Activated CD4-positive, alpha-beta T cell treated with anti-CD3 and anti-CD28 coated beads for 48 hours (primary cell): ENCODE measurements at regions not wholly inside any gene's neighbourhood (a gene's known extent, or its start where the extent isn't known, plus 50 kb on each side); places are given as distances from the start of the nearest gene placed in this dataset.
"Not testable (repeated sequence)": the region's sequence is repeated elsewhere in the genome, so short reads cannot be mapped to it uniquely, and the experiment has no call there.

Source experiments
- DNase-seq: peaks from one replicate; pipeline ENCODE4 v3.0.0-alpha.2; 2020

DNA sequence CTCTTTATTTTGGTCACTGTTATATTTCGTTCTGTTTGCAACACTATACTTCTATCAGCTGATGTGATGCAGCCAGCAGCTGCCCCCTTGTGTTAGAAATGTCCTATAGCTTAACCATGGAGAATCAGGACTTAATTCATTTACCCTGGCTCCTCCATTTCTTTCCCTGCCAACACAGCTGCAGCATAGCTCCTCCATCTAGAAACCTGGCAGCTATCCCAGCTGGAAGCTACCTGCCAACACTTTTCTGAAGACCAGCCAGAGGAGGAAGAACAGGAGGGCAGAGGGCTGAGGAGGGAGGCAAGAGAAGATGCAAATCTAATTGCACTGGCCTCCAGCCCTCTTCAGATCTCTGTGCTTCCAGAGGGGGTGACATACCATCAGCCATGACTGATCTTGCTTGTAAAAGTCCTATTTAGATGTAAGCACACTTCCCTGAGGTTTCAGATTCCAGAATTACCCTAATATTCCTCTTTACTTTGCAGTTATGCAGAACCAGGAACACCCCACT lies 156.8 kb upstream of the TMEM260 start:
- DNase-seq = peak; percentile 16

DNA sequence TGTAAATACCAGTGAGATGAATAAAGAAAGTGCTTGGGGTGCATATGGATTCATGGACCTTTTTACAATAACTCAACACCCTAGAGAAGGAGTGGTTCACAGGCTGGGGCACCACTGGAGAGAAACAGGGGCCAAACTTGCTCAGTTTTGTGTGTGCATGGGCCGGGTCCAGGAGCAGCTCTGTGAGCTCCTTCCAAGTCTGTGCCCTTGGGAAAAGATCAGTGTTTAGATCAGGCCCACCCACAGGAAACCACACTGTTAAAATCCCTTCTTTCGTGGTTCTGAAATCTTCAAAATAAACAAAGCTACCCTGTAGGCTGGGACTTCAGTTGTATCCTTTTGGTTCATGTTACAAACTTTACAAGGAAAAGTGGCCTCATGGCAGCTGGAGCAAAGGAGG lies 156.1 kb upstream of the TMEM260 start:
- DNase-seq = no peak

DNA sequence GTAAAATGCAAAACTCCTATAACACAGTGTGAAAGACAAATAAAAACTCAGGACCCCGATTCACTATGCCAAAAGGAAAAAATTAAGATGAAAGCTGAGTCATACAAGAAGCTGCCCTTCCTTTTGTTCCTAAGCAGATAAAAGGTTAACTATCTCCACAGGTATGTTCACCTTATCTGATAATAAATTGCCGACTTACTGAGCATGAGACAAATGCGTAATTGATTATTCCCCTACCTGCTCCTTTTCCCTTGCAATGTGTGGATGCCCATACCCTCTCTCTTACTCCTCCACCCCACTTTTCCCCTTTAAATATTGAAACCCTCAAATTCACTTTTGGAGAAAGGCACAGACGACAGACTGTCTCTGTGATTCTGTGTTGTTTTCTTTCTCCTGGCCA lies 148.6 kb upstream of the TMEM260 start:
- no peak for DNase-seq

DNA sequence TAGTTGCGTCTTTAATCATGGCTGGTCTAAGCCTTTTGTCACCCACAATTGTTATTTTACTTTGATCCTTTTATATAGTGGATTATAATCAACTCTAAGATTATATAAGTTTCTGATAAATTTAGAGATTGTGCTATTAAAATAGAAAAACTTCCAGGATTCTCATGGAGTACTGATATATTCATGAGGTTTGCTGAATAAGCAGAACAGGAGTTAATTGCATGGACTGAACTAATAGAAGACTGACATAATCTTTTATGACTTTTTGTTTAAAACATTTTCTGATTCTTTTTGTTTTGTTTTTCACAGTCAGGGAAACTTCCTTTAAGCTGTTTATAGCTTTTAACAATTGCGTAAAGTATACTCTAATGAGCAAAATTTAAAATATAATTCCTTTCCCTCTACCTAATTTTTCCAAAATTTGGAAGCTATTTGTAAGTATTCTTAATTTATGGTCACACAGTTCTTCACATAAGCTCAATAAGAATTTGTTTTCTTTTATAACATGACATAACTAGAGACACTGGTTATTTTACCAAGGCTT lies 129.9 kb upstream of the TMEM260 start:
- no peak for DNase-seq

DNA sequence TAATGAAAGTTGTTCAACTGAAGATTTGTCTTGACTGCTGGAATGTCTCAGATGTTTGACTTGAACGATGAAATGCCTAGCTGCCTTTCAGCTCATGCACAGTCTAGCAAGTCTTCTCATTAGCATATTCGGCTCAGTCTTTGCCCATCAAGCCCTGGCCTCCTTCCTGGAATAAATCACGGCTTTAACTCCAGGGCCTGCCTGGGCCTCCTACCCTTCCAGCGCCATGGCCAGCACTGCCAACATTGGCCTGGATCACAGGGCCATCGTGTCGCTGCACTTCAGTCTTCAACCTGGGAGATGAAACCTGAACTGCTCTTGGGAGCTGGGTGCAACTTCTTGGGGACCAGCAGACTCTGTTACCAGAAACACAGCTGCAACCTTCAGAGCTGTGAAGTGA lies 126.7 kb upstream of the TMEM260 start:
- DNase-seq = no peak

DNA sequence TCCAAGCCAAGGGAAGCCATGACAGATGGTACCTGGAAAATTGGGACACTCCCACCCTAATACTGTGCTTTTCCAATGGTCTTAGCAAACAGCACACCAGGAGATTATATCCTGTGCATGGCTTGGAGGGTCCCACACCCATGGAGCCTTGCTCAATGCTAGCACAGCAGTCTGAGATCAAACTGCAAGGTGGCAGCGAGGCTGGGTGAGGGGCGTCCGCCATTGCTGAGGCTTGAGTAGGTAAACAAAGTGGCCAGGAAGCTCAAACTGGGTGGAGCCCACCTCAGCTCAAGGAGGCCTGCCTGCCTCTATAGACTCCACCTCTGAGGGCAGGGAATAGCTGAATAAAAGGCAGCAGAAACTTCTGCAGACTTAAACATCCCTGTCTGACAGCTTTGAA lies 124.9 kb upstream of the TMEM260 start:
- DNase-seq = not testable (repeated sequence)

DNA sequence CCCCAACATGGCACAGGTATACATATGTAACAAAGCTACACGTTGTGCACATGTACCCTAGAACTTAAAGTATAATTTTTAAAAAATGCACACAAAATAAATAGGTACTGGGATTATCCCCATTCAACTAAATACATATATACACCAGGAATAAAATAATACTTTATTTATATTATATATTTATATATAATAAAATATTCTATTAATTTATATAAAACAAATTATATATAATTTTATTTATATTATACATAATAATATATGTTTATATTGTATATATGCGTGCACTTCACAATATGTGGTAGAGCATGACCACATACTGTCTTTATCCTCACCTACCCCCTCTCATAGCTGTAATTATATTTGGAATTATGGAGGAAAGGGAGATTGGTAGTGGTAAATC lies 119.1 kb upstream of the TMEM260 start:
- DNase-seq = no peak

DNA sequence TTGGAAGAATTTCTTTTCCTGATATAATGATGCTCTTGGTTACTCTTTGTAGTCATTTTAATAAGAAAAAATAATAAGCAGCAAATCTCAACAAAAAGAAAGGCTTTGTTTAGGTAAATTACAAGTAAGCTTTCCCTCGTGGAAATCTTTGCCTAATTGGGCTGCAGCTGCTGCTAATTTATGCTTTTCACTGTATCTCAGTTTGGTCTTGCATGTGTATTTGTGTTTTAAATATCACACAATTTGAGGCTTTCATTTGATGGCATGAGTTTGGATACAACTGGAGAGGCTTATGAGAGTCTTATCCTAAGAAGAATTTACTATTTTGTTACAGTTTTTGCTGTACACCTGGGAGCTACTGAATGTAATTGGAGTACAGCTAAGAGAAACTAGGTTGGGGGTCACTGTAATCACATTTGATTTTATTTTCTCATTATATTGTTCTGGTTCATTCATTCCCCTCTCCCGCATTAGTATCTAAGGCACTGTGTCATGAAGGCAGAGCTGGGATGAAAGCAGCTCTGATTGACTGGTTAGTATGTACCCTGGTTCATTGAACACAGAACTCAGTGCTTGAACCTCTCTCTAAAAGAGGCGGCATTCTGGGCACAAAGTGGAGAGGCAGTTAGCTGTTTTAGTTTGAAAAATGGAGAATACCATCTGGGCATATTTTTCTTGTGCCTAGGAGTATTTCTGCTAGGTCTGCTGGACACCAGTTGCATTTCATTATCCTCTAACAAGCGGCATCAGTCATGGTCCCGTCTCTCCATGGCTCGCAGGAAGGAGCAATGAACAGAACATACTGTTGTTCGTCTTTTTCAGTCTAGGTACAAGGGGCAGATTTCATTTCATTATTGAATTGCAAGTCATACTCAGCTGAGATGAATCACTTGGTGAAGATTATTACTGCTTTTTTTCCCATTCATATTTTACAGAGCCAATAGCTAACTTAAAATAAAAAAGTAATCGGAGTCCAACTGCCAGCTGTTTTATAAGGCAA lies 118.0 kb upstream of the TMEM260 start:
- no peak for DNase-seq

DNA sequence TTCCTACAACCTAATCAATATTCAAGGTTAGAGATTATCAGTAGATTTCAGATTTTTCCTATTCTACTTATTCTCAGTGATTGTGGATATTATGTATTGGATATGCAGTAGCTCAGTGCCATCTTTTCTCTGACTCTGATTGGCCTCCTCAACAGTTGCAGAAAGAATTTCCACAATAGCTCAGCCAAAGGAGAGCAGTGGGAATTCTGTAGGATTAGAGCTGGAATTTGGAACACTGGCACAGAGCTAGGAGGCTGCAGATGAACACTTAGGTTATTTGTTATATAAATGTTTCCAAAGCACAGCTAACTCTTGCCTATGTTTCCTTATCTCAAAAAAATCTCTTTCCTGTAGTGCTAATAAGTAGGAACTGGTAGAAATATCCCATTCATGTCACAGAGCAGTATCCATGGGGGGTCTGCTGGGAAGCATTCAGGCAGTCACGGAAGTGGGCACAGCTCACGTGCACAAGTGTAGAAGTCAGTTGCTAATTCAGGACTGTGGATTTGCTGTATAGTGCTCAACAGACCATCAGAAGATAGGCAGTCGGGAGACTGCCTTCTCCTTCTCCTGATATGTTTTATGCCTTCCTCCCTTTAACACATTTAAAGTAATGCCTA lies 116.2 kb upstream of the TMEM260 start:
- DNase-seq = no peak

DNA sequence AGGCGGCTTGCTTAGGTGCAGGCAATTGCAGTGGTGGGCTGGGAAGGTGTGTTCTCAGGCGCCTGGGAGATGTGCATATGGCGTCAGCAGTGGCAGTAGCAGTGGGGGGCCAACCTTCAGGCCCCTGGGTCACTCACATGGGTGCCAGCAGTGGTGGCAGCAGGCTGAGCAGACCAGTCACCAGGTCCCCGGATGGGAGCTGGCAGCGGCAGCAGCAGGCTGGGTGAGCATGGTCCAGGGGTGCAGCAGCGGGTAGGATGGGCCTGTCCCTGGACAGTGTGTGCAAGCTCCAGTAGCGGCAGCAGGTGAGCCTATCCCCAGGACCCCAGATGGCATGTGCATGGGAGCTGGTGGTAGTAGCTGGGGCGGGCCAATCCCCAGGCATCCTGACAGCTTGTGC lies 108.5 kb upstream of the TMEM260 start:
- no peak for DNase-seq

DNA sequence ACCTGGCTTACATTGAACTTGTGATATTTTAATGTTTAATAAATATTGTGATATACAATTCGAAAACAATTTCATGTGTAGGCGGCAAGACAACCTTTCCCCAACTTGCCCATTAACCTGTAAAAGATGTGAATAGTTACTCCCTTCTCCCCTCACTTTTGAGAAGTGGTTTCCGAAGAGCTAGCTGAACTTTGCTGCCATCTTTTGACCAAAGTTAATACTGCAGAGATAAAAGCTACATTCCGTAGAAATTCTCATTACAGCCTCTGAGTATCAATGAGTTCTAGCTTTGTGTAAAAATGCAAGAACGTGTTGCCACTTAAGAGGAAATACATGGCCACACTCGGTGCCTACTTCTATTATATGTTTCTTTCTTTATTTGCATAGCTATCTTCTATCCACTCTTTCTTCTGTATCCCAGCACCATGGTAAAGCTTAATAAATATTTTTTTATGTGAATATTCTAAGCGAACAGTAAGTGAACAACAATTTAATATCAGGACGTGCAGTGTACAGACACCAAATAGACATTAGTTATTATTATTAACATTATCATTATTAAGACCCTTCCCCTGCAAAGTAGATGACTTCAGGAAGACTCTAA lies 105.1 kb upstream of the TMEM260 start:
- no peak for DNase-seq

DNA sequence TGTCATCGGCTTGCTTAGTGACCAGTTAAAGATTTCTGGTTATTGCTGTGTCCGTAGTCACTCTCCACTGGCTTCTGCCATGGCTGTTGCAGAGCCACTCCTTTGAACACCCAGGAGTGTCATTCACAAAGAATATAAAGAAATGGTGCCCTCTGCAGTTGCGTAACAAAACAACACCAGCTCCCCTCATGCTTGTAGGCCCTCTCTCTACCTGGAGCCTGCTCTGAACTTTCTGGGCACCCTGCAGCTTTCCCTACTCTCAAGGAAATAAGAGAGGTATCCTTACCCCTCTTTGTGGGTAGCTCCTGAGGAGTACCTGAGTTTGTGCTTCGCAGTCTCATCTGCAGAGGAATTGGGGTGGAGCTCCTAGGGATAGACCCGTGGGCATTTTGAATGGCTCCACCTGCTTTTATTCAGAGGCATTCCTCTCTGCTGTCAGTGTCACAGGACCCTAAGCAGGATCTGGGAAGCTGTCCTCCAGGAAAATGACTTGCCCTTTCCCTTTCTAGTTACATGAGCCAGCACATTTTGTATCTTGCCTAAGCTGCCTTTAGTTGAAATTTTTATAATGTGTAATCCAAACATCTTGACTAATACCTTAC lies 97.2 kb upstream of the TMEM260 start:
- DNase-seq = peak; percentile 9

DNA sequence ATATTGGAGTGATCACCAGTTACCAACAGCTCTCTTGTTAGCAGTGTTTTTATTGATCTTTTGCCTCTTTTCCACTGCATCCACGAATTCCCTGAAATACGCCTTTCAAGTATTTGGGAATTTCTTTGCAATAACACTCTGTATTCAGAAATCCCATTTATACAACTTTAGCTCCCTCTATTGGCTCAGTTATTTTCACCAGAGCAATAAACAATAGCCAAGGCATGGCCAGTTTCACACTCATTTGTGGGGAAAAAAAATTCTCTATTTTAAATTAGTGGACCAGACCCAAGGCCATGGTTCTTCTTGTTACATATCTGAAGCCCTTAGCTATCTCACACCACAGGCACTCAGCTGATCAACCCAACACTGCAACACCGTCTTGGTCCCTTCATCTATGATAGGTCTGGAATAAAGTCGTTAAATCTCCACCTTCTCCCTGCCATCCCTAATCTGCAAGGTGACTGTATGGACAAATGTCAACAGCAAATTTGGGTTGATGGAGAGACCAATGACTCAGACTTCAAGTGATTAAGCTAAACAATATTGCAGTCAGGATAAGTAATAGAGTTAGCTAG lies 92.4 kb upstream of the TMEM260 start:
- DNase-seq = no peak

DNA sequence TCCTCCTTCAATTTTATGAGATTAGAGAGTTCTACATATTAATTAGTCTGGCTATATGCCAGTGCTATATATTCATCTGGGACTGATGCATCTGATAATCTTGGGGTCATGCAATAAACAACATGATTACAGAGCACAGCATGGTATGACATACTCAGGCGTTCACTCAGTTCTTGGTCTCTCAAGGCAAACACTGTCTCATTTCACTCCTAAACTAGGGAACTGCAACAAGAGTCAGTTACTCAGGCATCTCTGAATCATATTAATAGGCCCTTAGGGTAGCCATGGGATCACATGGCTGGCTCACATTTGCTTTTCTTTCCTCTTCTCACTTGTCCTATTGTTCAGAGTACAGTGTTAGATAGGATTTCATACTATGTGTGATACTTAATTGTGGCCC lies 91.8 kb upstream of the TMEM260 start:
- DNase-seq = no peak

DNA sequence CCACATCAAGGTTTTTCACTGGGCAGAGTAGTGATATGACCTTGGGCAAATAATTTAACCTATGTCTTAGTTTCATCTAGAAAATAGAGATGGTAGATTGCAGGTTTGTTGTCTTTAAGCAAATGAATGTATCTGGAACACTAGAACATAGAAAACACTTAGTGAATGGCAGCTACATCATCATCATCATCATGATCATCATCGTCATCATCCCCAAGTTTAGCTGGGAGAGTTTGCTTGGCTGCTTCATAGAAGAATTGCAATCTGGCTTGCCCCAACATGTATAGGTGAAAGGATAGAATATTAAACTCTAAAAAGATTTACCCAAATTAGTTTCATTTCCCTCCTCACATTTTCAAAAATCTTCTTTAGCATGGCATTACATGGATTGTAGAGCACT lies 91.3 kb upstream of the TMEM260 start:
- no peak for DNase-seq

DNA sequence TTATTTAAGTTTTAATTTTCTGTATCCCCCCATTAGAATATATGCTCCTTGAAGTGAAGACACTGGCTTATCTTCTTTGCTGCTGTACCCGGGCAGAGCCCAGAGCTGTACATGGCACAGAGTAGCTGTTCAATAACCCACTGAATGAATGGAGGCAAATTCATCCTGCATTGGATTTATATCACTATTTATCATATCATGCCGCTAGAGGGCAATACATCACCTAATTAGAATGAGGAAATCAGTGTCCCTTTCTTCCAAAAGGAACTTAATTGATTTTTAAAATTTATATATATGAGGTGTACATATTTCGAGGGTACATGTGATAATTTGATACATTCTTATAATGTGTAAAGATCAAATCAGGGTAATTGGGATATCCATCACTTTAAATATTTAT lies 89.2 kb upstream of the TMEM260 start:
- no peak for DNase-seq

DNA sequence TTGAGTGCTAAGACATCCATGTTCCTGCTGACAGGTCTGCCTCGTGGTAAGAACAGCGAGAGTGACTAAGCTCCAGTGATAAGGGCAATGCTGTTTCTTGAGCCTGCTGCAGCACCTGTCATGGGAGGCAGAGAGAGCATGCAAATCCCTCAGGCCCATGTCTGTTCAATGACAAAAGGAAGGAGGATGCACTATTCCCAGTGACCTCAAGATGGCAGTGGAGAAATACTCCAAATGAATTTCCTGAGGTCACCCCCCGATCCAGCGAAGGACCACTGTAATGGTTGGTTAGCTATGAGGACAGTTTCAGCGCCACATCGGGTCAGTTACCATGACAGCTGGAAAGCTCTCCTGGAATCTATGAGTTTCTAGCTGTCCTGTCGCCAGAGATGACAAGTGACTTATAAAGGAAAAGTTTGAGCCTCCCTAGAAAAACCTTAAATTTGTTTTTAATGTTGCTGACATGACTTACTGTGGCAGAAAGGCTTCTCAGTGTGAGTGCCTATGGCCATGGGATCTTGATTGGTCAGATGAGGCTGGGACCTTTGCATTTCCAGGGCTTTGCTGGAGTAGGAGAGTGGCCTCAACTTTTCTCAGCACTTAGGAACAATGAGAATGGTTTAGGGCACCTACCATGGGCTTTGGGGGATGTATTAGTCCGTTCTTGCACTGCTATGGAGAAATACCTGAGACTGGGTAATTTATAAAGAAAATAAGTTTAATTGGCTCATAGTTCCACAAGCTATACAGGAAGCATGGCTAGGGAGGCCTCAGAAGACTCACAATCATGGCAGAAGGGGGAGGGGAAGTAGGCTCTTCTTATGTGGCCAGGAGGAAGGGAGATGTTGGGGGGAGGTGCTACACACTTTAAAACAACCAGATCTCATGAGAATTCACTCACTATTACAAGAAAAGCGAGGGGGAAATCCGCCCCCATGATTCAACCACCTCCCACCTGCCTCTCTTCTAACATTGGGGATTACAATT lies 88.0 kb upstream of the TMEM260 start:
- DNase-seq = peak; percentile 52

DNA sequence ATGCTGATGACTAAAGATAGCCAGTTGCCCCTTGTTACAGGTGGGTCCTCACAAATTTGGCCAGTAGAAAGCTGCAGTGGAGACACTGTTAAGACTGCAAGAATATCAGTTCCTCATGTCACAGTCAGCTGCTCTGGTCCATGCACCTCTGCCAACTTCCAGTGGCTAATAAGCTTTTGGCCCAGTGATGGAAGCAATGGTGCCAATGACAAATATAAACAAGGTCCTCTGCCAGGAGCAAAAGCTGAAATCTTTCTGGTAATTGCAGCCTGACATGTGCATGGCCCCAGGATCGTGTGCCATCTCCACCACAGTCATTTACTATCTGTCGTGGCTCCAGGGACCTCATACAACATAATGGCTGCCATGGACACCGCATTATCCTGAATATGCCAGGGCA lies 85.4 kb upstream of the TMEM260 start:
- DNase-seq = no peak

DNA sequence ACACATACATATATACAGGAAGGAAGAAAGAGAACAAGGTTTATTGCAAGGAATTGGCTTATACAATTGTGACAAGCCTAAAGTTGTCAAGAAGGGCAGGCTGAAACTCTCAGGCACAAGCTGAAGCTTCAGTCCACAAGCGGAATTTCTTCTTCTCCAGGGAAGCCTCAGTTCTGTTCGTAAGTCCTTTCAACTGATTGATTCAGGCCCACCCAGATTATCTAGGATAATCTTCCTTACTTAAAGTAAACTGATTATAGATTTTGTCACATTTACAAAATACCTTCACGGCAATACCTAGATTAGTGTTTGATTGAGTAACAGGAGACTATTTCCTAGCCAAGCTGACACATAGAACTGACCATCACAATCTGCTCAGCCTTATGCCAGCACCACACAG lies 81.5 kb upstream of the TMEM260 start:
- no peak for DNase-seq

DNA sequence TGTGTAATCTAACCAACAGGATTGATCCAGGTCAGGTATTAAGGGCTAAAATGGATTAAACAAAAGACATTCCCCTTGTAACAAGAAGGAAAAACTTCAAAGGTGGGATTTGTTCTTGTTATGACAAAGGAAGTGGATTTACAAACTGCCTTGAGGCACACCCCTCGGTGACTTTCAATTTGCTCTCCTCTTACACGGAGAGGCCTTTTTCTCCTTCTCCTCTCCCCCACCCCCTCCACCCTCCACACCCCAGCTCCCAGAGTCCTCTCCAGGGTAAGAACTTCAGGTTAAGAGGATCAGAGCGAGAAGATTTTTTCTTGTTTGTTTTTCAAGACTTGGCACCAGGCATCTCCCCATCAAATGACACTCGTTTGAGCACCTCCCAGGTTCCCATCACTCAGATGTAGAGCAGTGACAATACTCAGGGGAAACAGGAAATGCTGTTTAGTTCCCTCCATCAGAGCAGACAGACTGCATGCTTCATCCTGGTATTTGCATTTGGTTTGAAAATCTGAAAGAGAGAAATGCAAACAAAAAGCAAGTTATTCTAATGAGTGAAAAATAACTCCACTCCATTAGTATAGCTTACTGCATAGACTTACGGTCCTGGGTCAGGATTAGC lies 77.6 kb upstream of the TMEM260 start:
- DNase-seq = no peak

DNA sequence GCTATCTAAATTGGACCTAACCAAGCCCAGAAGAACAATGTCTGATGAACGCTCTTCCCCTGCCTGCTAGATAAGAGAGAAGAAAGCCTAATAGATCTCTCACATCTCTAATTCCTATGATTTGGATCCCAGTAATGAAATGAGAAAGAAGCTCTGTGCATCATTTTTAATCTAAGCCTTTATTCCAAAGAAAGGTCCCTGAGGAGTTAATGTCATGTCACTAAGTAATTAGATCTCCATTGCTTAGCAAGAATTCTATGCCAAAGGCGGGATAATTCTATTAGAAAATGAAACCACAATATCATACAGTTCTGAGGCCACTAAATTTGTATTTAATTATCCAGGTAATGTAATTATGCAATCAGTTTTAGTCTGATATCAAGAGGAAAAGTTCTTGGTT lies 74.2 kb upstream of the TMEM260 start:
- DNase-seq = no peak
